Mucosa of rectum (tissue), 2 donors: ENCODE measurements at regions not wholly inside any gene's neighbourhood (a gene's known extent, or its start where the extent isn't known, plus 50 kb on each side); places are given as distances from the start of the nearest gene placed in this dataset.
"Not testable (repeated sequence)": the region's sequence is repeated elsewhere in the genome, so short reads cannot be mapped to it uniquely, and the experiment has no call there.

ENCODE experiments used
- H3K27ac ChIP-seq, 2 donors: one replicate each; pipeline ENCODE4 v1.7.0; 2013; ENCODE audit warnings: inconsistent platforms in 2 of 2, low read depth in 2 of 2, low read length in 2 of 2
- H3K27me3 ChIP-seq, 2 donors: one replicate each; pipeline ENCODE4 v1.7.0; 2013; ENCODE audit warnings: low read length in 2 of 2; ENCODE audit not compliant: control insufficient read depth in 2 of 2, insufficient read depth in 2 of 2
- H3K36me3 ChIP-seq, 2 donors: one replicate each; pipeline ENCODE4 v1.7.0; 2013; ENCODE audit warnings: low read length in 2 of 2; ENCODE audit not compliant: control insufficient read depth in 2 of 2, insufficient read depth in 2 of 2
- H3K4me1 ChIP-seq, 2 donors: one replicate each; pipeline ENCODE4 v1.7.0; 2013; ENCODE audit warnings: low read length in 2 of 2, mild to moderate bottlenecking in 1 of 2; ENCODE audit not compliant: control insufficient read depth in 2 of 2, insufficient read depth in 2 of 2
- H3K4me3 ChIP-seq, 2 donors: one replicate each; pipeline ENCODE4 v1.7.0; 2013; ENCODE audit warnings: low read length in 2 of 2
- H3K9ac ChIP-seq, 2 donors: one replicate each; pipeline ENCODE4 v1.7.0; 2013; ENCODE audit warnings: low read length in 2 of 2, low read depth in 1 of 2, mild to moderate bottlenecking in 1 of 2
- H3K9me3 ChIP-seq, 2 donors: one replicate each; pipeline ENCODE4 v1.7.0; 2013; ENCODE audit warnings: low read length in 2 of 2; ENCODE audit not compliant: control insufficient read depth in 2 of 2
- donor health status: healthy.
- donor health status: Normal muscosa, but diverticular disease.

- not testable (repeated sequence) for H3K27me3 ChIP-seq, H3K9me3 ChIP-seq, H3K4me1 ChIP-seq, H3K36me3 ChIP-seq, H3K4me3 ChIP-seq, H3K9ac ChIP-seq, H3K27ac ChIP-seq
These were observed 59.7 kb upstream of the ANKRD55 start for GRCh38 chr5:56292874-56293273.

GRCh38 chr5:56291661-56292374, 58.7 kb upstream of the ANKRD55 start:
- Histone ChIP-seq H3K4me3 (no peak overlapping the region), H3K36me3 (no peaks in the 10 kb centered on the region), H3K27me3 (no peaks in the 10 kb centered on the region), H3K9ac (no peak overlapping the region), H3K9me3 (no peaks in the 10 kb centered on the region), H3K27ac (no peak overlapping the region), H3K4me1 (no peaks in the 10 kb centered on the region)

GRCh38 chr5:56291079-56291643, 58.0 kb upstream of the ANKRD55 start:
- no peak overlapping the region for H3K9ac ChIP-seq
- H3K27ac ChIP-seq, result no peak overlapping the region
- H3K4me3 ChIP-seq, result no peak overlapping the region
- no peaks in the 10 kb centered on the region for H3K36me3 ChIP-seq
- H3K4me1 ChIP-seq, result no peaks in the 10 kb centered on the region
- no peaks in the 10 kb centered on the region for H3K9me3 ChIP-seq
- H3K27me3 ChIP-seq, result no peaks in the 10 kb centered on the region

- no peaks in the 10 kb centered on the region for H3K27me3 ChIP-seq
- H3K36me3 ChIP-seq, result no peaks in the 10 kb centered on the region
- H3K9me3 ChIP-seq, result no peaks in the 10 kb centered on the region
- H3K9ac ChIP-seq, result no peak overlapping the region
- no peak overlapping the region for H3K27ac ChIP-seq
- H3K4me3 ChIP-seq, result no peak overlapping the region
- H3K4me1 ChIP-seq, result no peaks in the 10 kb centered on the region
These were observed 57.4 kb upstream of the ANKRD55 start for GRCh38 chr5:56290378-56291078.

GRCh38 chr5:56289602-56289987, 56.5 kb upstream of the ANKRD55 start:
- Histone ChIP-seq H3K9me3 (no peaks in the 10 kb centered on the region), H3K27me3 (no peaks in the 10 kb centered on the region), H3K9ac (no peak overlapping the region), H3K27ac (no peak overlapping the region), H3K36me3 (no peaks in the 10 kb centered on the region), H3K4me3 (no peak overlapping the region), H3K4me1 (no peaks in the 10 kb centered on the region)

DNA sequence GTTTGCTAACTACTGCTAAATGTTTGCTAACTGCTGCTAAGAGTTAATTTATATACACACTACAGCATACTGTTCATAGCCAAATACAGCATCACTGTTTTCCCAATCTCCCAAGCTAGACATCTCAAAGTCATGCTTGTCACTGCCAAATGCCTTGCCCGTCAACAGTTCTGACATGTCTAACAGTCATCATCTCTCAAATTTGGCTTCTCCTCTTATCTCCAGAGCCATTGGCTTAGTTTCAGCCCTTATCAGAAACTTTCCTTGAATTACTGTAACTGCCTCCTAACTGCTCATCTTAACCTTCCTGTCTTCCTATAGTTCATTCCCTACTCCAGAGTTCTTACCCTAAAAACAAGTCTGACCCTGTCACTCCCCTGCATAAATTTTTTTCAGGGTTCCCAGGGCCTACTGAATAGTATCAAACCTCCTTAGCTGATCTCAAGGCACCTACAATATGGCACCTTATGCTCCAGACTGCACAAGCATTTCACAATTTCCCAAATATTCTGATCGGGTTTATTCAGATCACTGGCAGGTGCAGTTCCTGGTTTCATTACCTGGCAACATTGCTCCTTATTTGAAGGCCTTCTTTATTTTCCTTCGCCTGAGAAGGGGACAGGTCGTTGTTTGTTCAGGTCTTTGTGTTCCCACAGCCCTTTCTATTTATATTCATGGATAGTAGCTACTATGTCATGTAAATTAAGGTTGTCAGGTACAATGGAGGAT, 55.9 kb upstream of the ANKRD55 start:
- Histone ChIP-seq H3K36me3 (no peaks in the 10 kb centered on the region), H3K27ac (no peak overlapping the region), H3K27me3 (no peaks in the 10 kb centered on the region)

DNA sequence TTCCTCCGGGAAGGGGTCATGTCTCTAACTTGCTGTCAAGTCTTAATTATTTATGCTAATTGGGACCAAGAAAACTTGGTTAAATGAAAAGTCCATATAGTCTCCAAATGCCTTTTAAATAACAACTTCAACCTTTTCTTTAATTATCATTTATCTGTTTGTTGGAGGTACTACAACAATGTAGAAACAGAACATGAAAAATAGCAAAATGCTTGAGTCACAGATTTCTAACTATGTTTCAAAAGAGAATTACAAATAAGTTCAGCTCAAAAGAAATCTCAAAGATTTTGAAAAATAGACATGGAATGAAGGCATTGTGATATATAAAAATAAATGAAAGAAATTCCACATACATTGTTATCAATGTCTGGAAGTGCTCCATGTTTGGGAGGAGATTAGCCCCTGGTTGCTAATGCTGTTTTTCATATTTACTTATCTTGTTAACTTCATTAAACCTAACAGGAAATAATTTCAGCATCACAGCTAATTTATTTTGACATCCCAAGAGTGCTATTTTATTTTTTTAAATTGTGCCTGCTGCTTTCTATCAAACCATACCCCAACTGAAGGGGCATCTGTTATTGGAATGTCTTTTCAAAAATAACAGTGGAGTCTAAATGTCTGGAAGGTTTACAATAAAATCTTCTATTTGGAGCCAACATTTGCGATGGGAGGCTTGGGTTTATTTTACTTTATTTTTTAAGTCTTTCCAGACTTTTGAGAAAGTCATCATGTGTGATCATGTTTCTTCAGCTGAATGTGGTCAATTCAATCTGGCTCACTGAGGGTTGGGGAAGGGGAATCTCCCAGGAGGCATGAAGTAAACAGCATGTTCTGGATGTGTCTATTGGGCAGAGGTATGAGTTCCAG, 53.1 kb upstream of the ANKRD55 start:
- Histone ChIP-seq H3K27ac (no peak overlapping the region), H3K27me3 (no peaks in the 10 kb centered on the region), H3K4me3 (no peak overlapping the region), H3K36me3 (no peaks in the 10 kb centered on the region), H3K9ac (no peak overlapping the region), H3K9me3 (no peaks in the 10 kb centered on the region), H3K4me1 (no peaks in the 10 kb centered on the region)

More for the DNA sequence above, 55.9 kb upstream of the ANKRD55 start:
- H3K9me3 ChIP-seq, result no peaks in the 10 kb centered on the region
- no peaks in the 10 kb centered on the region for H3K4me1 ChIP-seq
- H3K4me3 ChIP-seq, result no peak overlapping the region
- no peak overlapping the region for H3K9ac ChIP-seq

DNA sequence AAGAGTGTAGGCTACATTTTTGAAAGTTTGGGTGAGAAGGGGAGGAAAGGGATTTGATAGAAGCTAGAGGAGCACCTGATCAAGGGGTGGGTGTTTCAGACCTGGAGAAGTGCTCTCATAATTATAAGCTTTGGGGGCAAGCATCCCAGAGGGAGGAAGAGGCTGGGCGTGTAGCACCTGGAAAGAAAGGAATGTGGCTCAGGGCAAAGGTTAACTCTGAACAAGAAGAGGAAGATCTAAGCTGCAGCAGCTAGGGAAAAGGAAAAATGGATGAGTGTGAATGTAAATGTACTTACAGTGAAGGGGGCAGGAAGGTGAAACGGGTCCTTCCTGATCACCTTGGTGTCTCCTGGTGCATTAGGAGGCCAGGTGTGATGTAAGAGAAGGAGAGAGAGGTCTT, 49.8 kb upstream of the ANKRD55 start:
- H3K36me3 ChIP-seq, result no peaks in the 10 kb centered on the region
- no peak overlapping the region for H3K9ac ChIP-seq
- no peaks in the 10 kb centered on the region for H3K9me3 ChIP-seq
- H3K4me3 ChIP-seq, result no peak overlapping the region
- H3K27me3 ChIP-seq, result no peaks in the 10 kb centered on the region
- H3K4me1 ChIP-seq, result no peaks in the 10 kb centered on the region
- no peak overlapping the region for H3K27ac ChIP-seq
